ENCODE measurements at regions not wholly inside any gene's neighbourhood (a gene's known extent, or its start where the extent isn't known, plus 50 kb on each side); places are given as distances from the start of the nearest gene placed in this dataset.

- FAIRE-seq, result no peak
- 1% methylated on average over 4 of the region's 4 CpGs for WGBS (ENCODE audit: insufficient coverage, low coverage, missing lambda C conversion rate)
- Histone ChIP-seq H3K27me3 (ENCODE audit: control insufficient read depth in 2 of 2, insufficient read depth in 2 of 2, low read length in 2 of 2) (no peaks in the 10 kb centered on the region), H3K79me2 (ENCODE audit: control insufficient read depth, insufficient read depth, low read length) (no peaks in the 10 kb centered on the region), H3K9me3 (replicated peaks; ENCODE audit: control insufficient read depth, insufficient read depth, low read depth, low read length) (peaks cover 3% of the 10 kb centered on the region), H3K9me1 (ENCODE audit: control insufficient read depth, insufficient read depth, low read length) (no peaks in the 10 kb centered on the region), H3K36me3 (ENCODE audit: control insufficient read depth, insufficient read depth, low read length) (no peaks in the 10 kb centered on the region), H4K20me1 (replicated peaks; ENCODE audit: control insufficient read depth, insufficient read depth, low read length) (no peaks in the 10 kb centered on the region), H3K4me1 (replicated peaks in 1 of 2; ENCODE audit: control insufficient read depth in 2 of 2, insufficient read depth in 2 of 2, low read length in 2 of 2) (no peaks in the 10 kb centered on the region), H3K4me2 (ENCODE audit: insufficient read depth, low read length) (no peak overlapping the region), H3K9ac (ENCODE audit: insufficient read depth in 1 of 2, low read depth in 2 of 2, low read length in 2 of 2) (no peak overlapping the region), H3K4me3 (no peak overlapping the region), H2AFZ (ENCODE audit: low read depth, low read length) (no peak overlapping the region), H3K27ac (ENCODE audit: extremely low read depth, low read depth, low read length) (no peak overlapping the region)
- TF ChIP-seq E2F8 (IDR thresholded peaks at IDR 0.05; ENCODE audit: low read depth, partially characterized antibody) (no peak), ZNF586 (CRISPR knock-in tag; conservative IDR thresholded peaks at IDR 0.05) (no peak), ZBTB1 (CRISPR knock-in tag; IDR thresholded peaks at IDR 0.05; ENCODE audit: borderline replicate concordance, low read depth) (no peak), SETDB1 (IDR thresholded peaks at IDR 0.05; ENCODE audit: low read length) (peak; percentile 74), KHSRP (IDR thresholded peaks at IDR 0.05) (no peak), ZNF780A (CRISPR knock-in tag; IDR thresholded peaks at IDR 0.05) (no peak), MTA3 (IDR thresholded peaks at IDR 0.05; ENCODE audit: borderline replicate concordance) (no peak), SREBF1 (IDR thresholded peaks at IDR 0.05; ENCODE audit: borderline replicate concordance, low read depth, low read length) (no peak), RHOXF2B (CRISPR knock-in tag; conservative IDR thresholded peaks at IDR 0.05) (no peak), MTF1 (CRISPR knock-in tag; IDR thresholded peaks at IDR 0.05; ENCODE audit: borderline replicate concordance) (no peak), TAF7 (tag; IDR thresholded peaks at IDR 0.05) (no peak), ZNF274 (IDR thresholded peaks at IDR 0.05; ENCODE audit: borderline replicate concordance, low read depth, low read length) (peak; percentile 79), ZNF75A (CRISPR knock-in tag; IDR thresholded peaks at IDR 0.05) (no peak), PCBP2 (IDR thresholded peaks at IDR 0.05; ENCODE audit: low read depth, low read length, poor library complexity, severe bottlenecking) (no peak), MBD2 (IDR thresholded peaks at IDR 0.05; ENCODE audit: borderline replicate concordance, low read depth) (no peak)
- TF ChIP-seq, protein P1, sequence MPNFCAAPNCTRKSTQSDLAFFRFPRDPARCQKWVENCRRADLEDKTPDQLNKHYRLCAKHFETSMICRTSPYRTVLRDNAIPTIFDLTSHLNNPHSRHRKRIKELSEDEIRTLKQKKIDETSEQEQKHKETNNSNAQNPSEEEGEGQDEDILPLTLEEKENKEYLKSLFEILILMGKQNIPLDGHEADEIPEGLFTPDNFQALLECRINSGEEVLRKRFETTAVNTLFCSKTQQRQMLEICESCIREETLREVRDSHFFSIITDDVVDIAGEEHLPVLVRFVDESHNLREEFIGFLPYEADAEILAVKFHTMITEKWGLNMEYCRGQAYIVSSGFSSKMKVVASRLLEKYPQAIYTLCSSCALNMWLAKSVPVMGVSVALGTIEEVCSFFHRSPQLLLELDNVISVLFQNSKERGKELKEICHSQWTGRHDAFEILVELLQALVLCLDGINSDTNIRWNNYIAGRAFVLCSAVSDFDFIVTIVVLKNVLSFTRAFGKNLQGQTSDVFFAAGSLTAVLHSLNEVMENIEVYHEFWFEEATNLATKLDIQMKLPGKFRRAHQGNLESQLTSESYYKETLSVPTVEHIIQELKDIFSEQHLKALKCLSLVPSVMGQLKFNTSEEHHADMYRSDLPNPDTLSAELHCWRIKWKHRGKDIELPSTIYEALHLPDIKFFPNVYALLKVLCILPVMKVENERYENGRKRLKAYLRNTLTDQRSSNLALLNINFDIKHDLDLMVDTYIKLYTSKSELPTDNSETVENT (CRISPR knock-in tag; IDR thresholded peaks at IDR 0.05), result no peak
- in situ Hi-C loops (cut with MboI) (no loop called here), intact Hi-C loops (cut with micrococcal nuclease) (no loop called here)
- POLR2A ChIA-PET, result no interaction called here
- no peak for ATAC-seq
- CTCF ChIA-PET (ENCODE audit: low intra/inter-chr PET ratio), result no interaction called here
- BruUV-seq (replicated peaks), result no TSS peak
- DNase-seq (ENCODE audit: extremely low read depth in 1 of 4, low spot score in 3 of 4), result no peak
Observed at GRCh38 chr13:90099847-90100246, 1247.6 kb upstream of the MIR17HG start.

Data from K562 (cell line).